ENCODE measurements at regions not wholly inside any gene's neighbourhood (a gene's known extent, or its start where the extent isn't known, plus 50 kb on each side); places are given as distances from the start of the nearest gene placed in this dataset.

DNA sequence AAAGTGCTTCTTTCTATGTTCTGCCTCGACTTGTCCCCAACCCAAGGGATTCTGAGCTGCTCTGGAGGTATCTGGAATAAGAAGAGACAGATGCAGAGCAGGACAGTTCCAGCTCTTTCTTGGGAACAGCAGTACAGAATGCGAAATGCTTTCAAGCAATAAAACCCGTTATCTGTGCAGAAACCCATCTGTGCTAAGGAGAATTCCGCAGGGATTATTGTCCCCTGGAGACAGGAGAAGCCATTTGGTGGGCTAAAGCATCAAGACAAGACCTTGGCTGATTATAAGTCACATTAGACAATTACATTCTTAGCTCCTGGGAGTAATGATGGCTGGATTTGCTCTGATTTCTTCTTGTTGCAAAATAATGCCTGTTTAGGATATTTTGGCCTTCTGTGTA is 185.4 kb upstream of the GLI2 start:
- Histone ChIP-seq H3K9ac (ENCODE audit: low read depth, low read length) (no peak overlapping the region), H2AFZ (ENCODE audit: low read depth, low read length) (no peak overlapping the region), H3K36me3 (ENCODE audit: insufficient read depth, low read length) (no peaks in the 10 kb centered on the region), H3K4me3 (ENCODE audit: low read depth in 1 of 2, low read length in 2 of 2) (no peak overlapping the region), H3K27me3 (ENCODE audit: insufficient read depth, low read length, poor library complexity) (peaks cover 19% of the 10 kb centered on the region), H3K27ac (ENCODE audit: low read length) (no peak overlapping the region), H3K79me2 (ENCODE audit: insufficient read depth, low read length) (no peaks in the 10 kb centered on the region), H4K20me1 (ENCODE audit: insufficient read depth, low read length) (no peaks in the 10 kb centered on the region), H3K4me2 (ENCODE audit: insufficient read depth, low read length) (no peak overlapping the region), H3K4me1 (ENCODE audit: insufficient read depth, low read length) (no peaks in the 10 kb centered on the region), H3K9me3 (ENCODE audit: insufficient read depth, low read length, severe bottlenecking) (no peaks in the 10 kb centered on the region)
- DNase-seq (no peak), ATAC-seq (ENCODE audit: insufficient read depth, low read depth) (no peak)
- TF ChIP-seq EZH2 (IDR thresholded peaks at IDR 0.05; ENCODE audit: borderline replicate concordance, low read depth, low read length, severe bottlenecking) = no peak
- TF ChIP-seq, protein P1, sequence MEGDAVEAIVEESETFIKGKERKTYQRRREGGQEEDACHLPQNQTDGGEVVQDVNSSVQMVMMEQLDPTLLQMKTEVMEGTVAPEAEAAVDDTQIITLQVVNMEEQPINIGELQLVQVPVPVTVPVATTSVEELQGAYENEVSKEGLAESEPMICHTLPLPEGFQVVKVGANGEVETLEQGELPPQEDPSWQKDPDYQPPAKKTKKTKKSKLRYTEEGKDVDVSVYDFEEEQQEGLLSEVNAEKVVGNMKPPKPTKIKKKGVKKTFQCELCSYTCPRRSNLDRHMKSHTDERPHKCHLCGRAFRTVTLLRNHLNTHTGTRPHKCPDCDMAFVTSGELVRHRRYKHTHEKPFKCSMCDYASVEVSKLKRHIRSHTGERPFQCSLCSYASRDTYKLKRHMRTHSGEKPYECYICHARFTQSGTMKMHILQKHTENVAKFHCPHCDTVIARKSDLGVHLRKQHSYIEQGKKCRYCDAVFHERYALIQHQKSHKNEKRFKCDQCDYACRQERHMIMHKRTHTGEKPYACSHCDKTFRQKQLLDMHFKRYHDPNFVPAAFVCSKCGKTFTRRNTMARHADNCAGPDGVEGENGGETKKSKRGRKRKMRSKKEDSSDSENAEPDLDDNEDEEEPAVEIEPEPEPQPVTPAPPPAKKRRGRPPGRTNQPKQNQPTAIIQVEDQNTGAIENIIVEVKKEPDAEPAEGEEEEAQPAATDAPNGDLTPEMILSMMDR (IDR thresholded peaks at IDR 0.05; ENCODE audit: borderline replicate concordance, extremely low read depth, low read length, poor library complexity, severe bottlenecking) = no peak

DNA sequence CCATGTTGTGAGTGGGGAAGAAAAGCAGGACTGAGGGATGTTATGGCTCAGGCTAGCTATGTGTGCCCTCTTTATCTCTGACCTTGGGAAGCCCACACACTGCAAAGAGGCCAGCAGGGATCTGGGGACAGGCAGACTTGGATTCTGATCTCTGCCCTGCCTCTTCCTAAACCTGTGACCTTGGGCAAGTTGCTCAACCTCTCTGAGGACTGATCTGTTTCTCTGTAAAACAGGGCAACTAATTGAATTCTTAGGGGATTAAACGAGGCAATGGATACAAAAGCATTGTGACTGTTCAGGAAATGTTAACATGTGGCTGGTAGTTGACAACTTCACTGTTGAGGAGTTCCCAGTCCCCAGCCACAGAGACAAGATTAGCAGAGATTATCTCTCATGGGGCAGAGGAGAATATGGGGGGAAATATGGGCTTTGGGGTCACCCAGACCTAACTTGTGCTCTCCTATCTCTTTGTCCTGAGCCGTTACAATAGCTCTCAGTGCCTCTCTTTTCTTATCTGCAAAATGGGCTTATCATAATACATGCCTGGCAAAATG is 184.7 kb upstream of the GLI2 start:
- no peak for DNase-seq
- H4K20me1 ChIP-seq (ENCODE audit: insufficient read depth, low read length) = no peaks in the 10 kb centered on the region
- no peak overlapping the region for H3K4me2 ChIP-seq (ENCODE audit: insufficient read depth, low read length)
- H3K4me1 ChIP-seq (ENCODE audit: insufficient read depth, low read length) = no peaks in the 10 kb centered on the region
- H3K27ac ChIP-seq (ENCODE audit: low read length) = no peak overlapping the region
- H3K36me3 ChIP-seq (ENCODE audit: insufficient read depth, low read length) = no peaks in the 10 kb centered on the region
- no peak overlapping the region for H2AFZ ChIP-seq (ENCODE audit: low read depth, low read length)
- TF ChIP-seq EZH2 (IDR thresholded peaks at IDR 0.05; ENCODE audit: borderline replicate concordance, low read depth, low read length, severe bottlenecking) = no peak
- TF ChIP-seq, protein P1 (IDR thresholded peaks at IDR 0.05; ENCODE audit: borderline replicate concordance, extremely low read depth, low read length, poor library complexity, severe bottlenecking) = no peak
- no peak for ATAC-seq (ENCODE audit: insufficient read depth, low read depth)
- H3K27me3 ChIP-seq (ENCODE audit: insufficient read depth, low read length, poor library complexity) = peaks cover 22% of the 10 kb centered on the region
- H3K79me2 ChIP-seq (ENCODE audit: insufficient read depth, low read length) = no peaks in the 10 kb centered on the region
- no peaks in the 10 kb centered on the region for H3K9me3 ChIP-seq (ENCODE audit: insufficient read depth, low read length, severe bottlenecking)
- no peak overlapping the region for H3K9ac ChIP-seq (ENCODE audit: low read depth, low read length)
- H3K4me3 ChIP-seq (ENCODE audit: low read depth in 1 of 2, low read length in 2 of 2) = no peak overlapping the region

DNA sequence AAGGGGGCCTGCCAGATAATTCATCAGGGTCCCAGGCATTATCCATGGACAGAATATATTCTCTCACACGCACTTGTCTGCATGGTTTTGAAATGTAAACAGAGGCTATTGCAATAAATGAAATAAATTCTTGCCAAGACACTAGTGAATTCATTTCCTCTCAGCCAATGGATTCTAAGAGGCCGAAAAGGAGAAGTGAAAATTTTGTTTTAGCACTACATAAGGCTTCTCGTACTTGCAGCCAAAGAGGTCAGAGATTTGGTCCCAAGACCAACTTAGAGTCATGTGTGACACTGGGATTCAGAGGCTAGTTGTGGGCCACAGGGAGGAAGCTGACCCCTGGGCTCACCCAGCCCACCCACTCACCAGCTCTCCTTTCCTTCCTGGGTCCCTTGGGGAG is 184.1 kb upstream of the GLI2 start:
- no peak overlapping the region for H2AFZ ChIP-seq (ENCODE audit: low read depth, low read length)
- no peak for DNase-seq
- H3K9ac ChIP-seq (ENCODE audit: low read depth, low read length) = no peak overlapping the region
- H3K4me1 ChIP-seq (ENCODE audit: insufficient read depth, low read length) = no peaks in the 10 kb centered on the region
- H3K36me3 ChIP-seq (ENCODE audit: insufficient read depth, low read length) = no peaks in the 10 kb centered on the region
- TF ChIP-seq EZH2 (IDR thresholded peaks at IDR 0.05; ENCODE audit: borderline replicate concordance, low read depth, low read length, severe bottlenecking) = no peak
- TF ChIP-seq, protein P1 (IDR thresholded peaks at IDR 0.05; ENCODE audit: borderline replicate concordance, extremely low read depth, low read length, poor library complexity, severe bottlenecking) = no peak
- H3K27me3 ChIP-seq (ENCODE audit: insufficient read depth, low read length, poor library complexity) = peaks cover 22% of the 10 kb centered on the region
- no peak overlapping the region for H3K4me3 ChIP-seq (ENCODE audit: low read depth in 1 of 2, low read length in 2 of 2)
- H3K79me2 ChIP-seq (ENCODE audit: insufficient read depth, low read length) = no peaks in the 10 kb centered on the region
- H3K9me3 ChIP-seq (ENCODE audit: insufficient read depth, low read length, severe bottlenecking) = no peaks in the 10 kb centered on the region
- no peaks in the 10 kb centered on the region for H4K20me1 ChIP-seq (ENCODE audit: insufficient read depth, low read length)
- H3K4me2 ChIP-seq (ENCODE audit: insufficient read depth, low read length) = no peak overlapping the region
- ATAC-seq (ENCODE audit: insufficient read depth, low read depth) = no peak
- no peak overlapping the region for H3K27ac ChIP-seq (ENCODE audit: low read length)

DNA sequence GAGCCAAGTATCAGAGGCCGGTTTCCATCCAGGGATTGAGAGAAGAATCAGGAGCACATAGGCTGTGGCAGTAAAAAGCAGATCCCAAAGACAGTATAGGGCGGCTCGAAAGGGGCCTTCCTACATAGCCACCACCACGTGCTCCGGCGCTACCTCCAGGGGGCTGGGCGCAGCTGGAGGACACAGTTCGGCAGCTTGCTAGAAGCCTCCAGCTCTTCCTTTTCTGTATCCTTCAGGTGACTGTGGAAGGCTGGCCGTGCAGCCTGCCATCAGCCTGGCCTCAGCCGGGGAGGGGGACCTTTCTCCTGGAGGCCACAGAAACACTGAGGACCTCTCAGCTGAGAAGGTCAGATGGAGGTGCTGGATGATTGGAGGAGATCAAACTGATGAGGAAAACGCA is 183.6 kb upstream of the GLI2 start:
- ATAC-seq (ENCODE audit: insufficient read depth, low read depth) = no peak
- H2AFZ ChIP-seq (ENCODE audit: low read depth, low read length) = no peak overlapping the region
- H3K4me1 ChIP-seq (ENCODE audit: insufficient read depth, low read length) = no peaks in the 10 kb centered on the region
- no peaks in the 10 kb centered on the region for H3K36me3 ChIP-seq (ENCODE audit: insufficient read depth, low read length)
- peaks cover 22% of the 10 kb centered on the region for H3K27me3 ChIP-seq (ENCODE audit: insufficient read depth, low read length, poor library complexity)
- H3K4me3 ChIP-seq (ENCODE audit: low read depth in 1 of 2, low read length in 2 of 2) = no peak overlapping the region
- no peak for DNase-seq
- H3K4me2 ChIP-seq (ENCODE audit: insufficient read depth, low read length) = no peak overlapping the region
- no peak overlapping the region for H3K27ac ChIP-seq (ENCODE audit: low read length)
- H4K20me1 ChIP-seq (ENCODE audit: insufficient read depth, low read length) = no peaks in the 10 kb centered on the region
- no peaks in the 10 kb centered on the region for H3K79me2 ChIP-seq (ENCODE audit: insufficient read depth, low read length)
- H3K9me3 ChIP-seq (ENCODE audit: insufficient read depth, low read length, severe bottlenecking) = no peaks in the 10 kb centered on the region
- TF ChIP-seq, protein P1 (IDR thresholded peaks at IDR 0.05; ENCODE audit: borderline replicate concordance, extremely low read depth, low read length, poor library complexity, severe bottlenecking) = no peak
- H3K9ac ChIP-seq (ENCODE audit: low read depth, low read length) = no peak overlapping the region
